ENCODE measurements at regions not wholly inside any gene's neighbourhood (a gene's known extent, or its start where the extent isn't known, plus 50 kb on each side); places are given as distances from the start of the nearest gene placed in this dataset.

- Histone ChIP-seq H3K9ac (ENCODE audit: low read length) (no peak overlapping the region), H3K79me2 (ENCODE audit: insufficient read depth, low read length) (no peaks in the 10 kb centered on the region), H3K4me1 (ENCODE audit: insufficient read depth, low read length, severe bottlenecking) (no peaks in the 10 kb centered on the region), H3K36me3 (ENCODE audit: insufficient read depth, low read length) (no peaks in the 10 kb centered on the region), H3K4me3 (ENCODE audit: low read depth, low read length, poor library complexity, severe bottlenecking) (no peak overlapping the region), H3K27me3 (ENCODE audit: insufficient read depth, low read length) (no peaks in the 10 kb centered on the region), H4K20me1 (ENCODE audit: insufficient read depth, low read length) (no peaks in the 10 kb centered on the region), H3K4me2 (ENCODE audit: low read length) (no peak overlapping the region), H3K27ac (ENCODE audit: low read depth, low read length, poor library complexity, severe bottlenecking) (no peak overlapping the region), H3K9me3 (ENCODE audit: low read length) (no peaks in the 10 kb centered on the region), H2AFZ (ENCODE audit: low read length) (no peak overlapping the region), H3K9me2 (ENCODE audit: low read depth, low read length) (no peaks in the 10 kb centered on the region), H3F3A (ENCODE audit: insufficient read depth, low read length) (no peaks in the 10 kb centered on the region)
- TF ChIP-seq CTCF (IDR thresholded peaks at IDR 0.05; ENCODE audit: low read length) (no peak), EZH2 (IDR thresholded peaks at IDR 0.05; ENCODE audit: borderline replicate concordance, low read length) (no peak)
Measured at GRCh38 chr2:150341982-150342680, 145.3 kb downstream of the RND3 start.

- Histone ChIP-seq H3K27me3 (ENCODE audit: insufficient read depth, low read length) (no peaks in the 10 kb centered on the region), H3K9me3 (ENCODE audit: low read length) (no peaks in the 10 kb centered on the region), H3K4me2 (ENCODE audit: low read length) (no peak overlapping the region), H3K79me2 (ENCODE audit: insufficient read depth, low read length) (no peaks in the 10 kb centered on the region), H3K4me3 (ENCODE audit: low read depth, low read length, poor library complexity, severe bottlenecking) (no peak overlapping the region), H3F3A (ENCODE audit: insufficient read depth, low read length) (no peaks in the 10 kb centered on the region), H3K36me3 (ENCODE audit: insufficient read depth, low read length) (no peaks in the 10 kb centered on the region), H3K27ac (ENCODE audit: low read depth, low read length, poor library complexity, severe bottlenecking) (no peak overlapping the region), H2AFZ (ENCODE audit: low read length) (no peak overlapping the region), H3K9me2 (ENCODE audit: low read depth, low read length) (no peaks in the 10 kb centered on the region), H3K9ac (ENCODE audit: low read length) (no peak overlapping the region), H4K20me1 (ENCODE audit: insufficient read depth, low read length) (no peaks in the 10 kb centered on the region), H3K4me1 (ENCODE audit: insufficient read depth, low read length, severe bottlenecking) (no peaks in the 10 kb centered on the region)
- TF ChIP-seq CTCF (IDR thresholded peaks at IDR 0.05; ENCODE audit: low read length) (no peak), EZH2 (IDR thresholded peaks at IDR 0.05; ENCODE audit: borderline replicate concordance, low read length) (no peak)
Measured at GRCh38 chr2:150339951-150340350, 147.5 kb downstream of the RND3 start.

GRCh38 chr2:150339282-150339681 is 148.2 kb downstream of the RND3 start:
- no peak overlapping the region for H3K4me3 ChIP-seq (ENCODE audit: low read depth, low read length, poor library complexity, severe bottlenecking)
- no peaks in the 10 kb centered on the region for H3K27me3 ChIP-seq (ENCODE audit: insufficient read depth, low read length)
- H3F3A ChIP-seq (ENCODE audit: insufficient read depth, low read length) = no peaks in the 10 kb centered on the region
- TF ChIP-seq CTCF (IDR thresholded peaks at IDR 0.05; ENCODE audit: low read length) (no peak), EZH2 (IDR thresholded peaks at IDR 0.05; ENCODE audit: borderline replicate concordance, low read length) (no peak)
- H2AFZ ChIP-seq (ENCODE audit: low read length) = no peak overlapping the region
- no peaks in the 10 kb centered on the region for H3K79me2 ChIP-seq (ENCODE audit: insufficient read depth, low read length)
- H3K4me1 ChIP-seq (ENCODE audit: insufficient read depth, low read length, severe bottlenecking) = no peaks in the 10 kb centered on the region
- no peaks in the 10 kb centered on the region for H3K9me2 ChIP-seq (ENCODE audit: low read depth, low read length)
- H3K36me3 ChIP-seq (ENCODE audit: insufficient read depth, low read length) = no peaks in the 10 kb centered on the region
- no peak overlapping the region for H3K27ac ChIP-seq (ENCODE audit: low read depth, low read length, poor library complexity, severe bottlenecking)
- no peaks in the 10 kb centered on the region for H4K20me1 ChIP-seq (ENCODE audit: insufficient read depth, low read length)
- no peak overlapping the region for H3K9ac ChIP-seq (ENCODE audit: low read length)
- no peaks in the 10 kb centered on the region for H3K9me3 ChIP-seq (ENCODE audit: low read length)
- H3K4me2 ChIP-seq (ENCODE audit: low read length) = no peak overlapping the region
